Activated CD8-positive, alpha-beta T cell treated with anti-CD3 and anti-CD28 coated beads, Interleukin-2, amount 10 ng/mL, durations not matched to agents 7 days and 5 days (primary cell): ENCODE measurements at regions not wholly inside any gene's neighbourhood (a gene's known extent, or its start where the extent isn't known, plus 50 kb on each side); places are given as distances from the start of the nearest gene placed in this dataset.
"Not testable (repeated sequence)": the region's sequence is repeated elsewhere in the genome, so short reads cannot be mapped to it uniquely, and the experiment has no call there.

Experiments used
- ATAC-seq: fragments of 150-1000 bp; cut with Tn5 transposase; one replicate; pipeline ENCODE4 v1.10.0; 2021; ENCODE audit warnings: moderate library complexity
- CTCF ChIA-PET: fragments of 350-600 bp; sonication (Branson Sonifier 250); formaldehyde crosslinking; loops from one replicate; lab custom pipeline; 2021; ENCODE audit warnings: antibody characterized with exemption; lab: Charles Lee
- POLR2A ChIA-PET: fragments of 350-600 bp; sonication (Branson Sonifier 250); formaldehyde crosslinking; loops from one replicate; lab custom pipeline; 2021; ENCODE audit warnings: antibody characterized with exemption; lab: Charles Lee
- DNase-seq: peaks from one replicate; pipeline ENCODE4 v3.0.0-alpha.2; 2020
- H3K27ac Mint-ChIP-seq: one replicate; pipeline ENCODE4 v1.8.0; 2021; ENCODE audit warnings: mild to moderate bottlenecking, mixed read lengths
- H3K27me3 Mint-ChIP-seq: one replicate; pipeline ENCODE4 v1.8.0; 2021; ENCODE audit warnings: low read depth, mixed read lengths
- H3K36me3 Mint-ChIP-seq: one replicate; pipeline ENCODE4 v1.8.0; 2021; ENCODE audit warnings: low read depth, mixed read lengths
- H3K4me1 Mint-ChIP-seq: one replicate; pipeline ENCODE4 v1.8.0; 2021; ENCODE audit warnings: low read depth, mixed read lengths
- H3K4me3 Mint-ChIP-seq: one replicate; pipeline ENCODE4 v1.8.0; 2021; ENCODE audit warnings: mild to moderate bottlenecking, mixed read lengths
- H3K9me3 Mint-ChIP-seq: one replicate; pipeline ENCODE4 v1.8.0; 2022; ENCODE audit warnings: mixed read lengths; ENCODE audit not compliant: insufficient read depth

- H3K27me3 Mint-ChIP-seq, result no peaks in the 10 kb centered on the region
- peak overlapping the region; percentile 72 for H3K27ac Mint-ChIP-seq
- H3K4me1 Mint-ChIP-seq, result peaks cover 35% of the 10 kb centered on the region
- peak overlapping the region; percentile 10 for H3K4me3 Mint-ChIP-seq
- CTCF ChIA-PET, result interaction anchor here (0.8 to 6.5 kb wide), 18 partner anchors 11 to 197 kb away, joined by 3 to 88 read pairs (median 4); partner anchors contain the start of gene TNFAIP3
- ATAC-seq (no peak), DNase-seq (no peak)
- POLR2A ChIA-PET, result interaction anchor here (0.6 to 4.3 kb wide), 10 partner anchors 9 to 296 kb away, joined by 3 to 26 read pairs (median 7); partner anchors contain the start of gene TNFAIP3
- H3K9me3 Mint-ChIP-seq, result peaks cover 6% of the 10 kb centered on the region
- H3K36me3 Mint-ChIP-seq, result peaks cover 9% of the 10 kb centered on the region
Observed at GRCh38 chr6:137810554-137811120, 56.4 kb upstream of the TNFAIP3 start.

GRCh38 chr6:137811121-137811915, 55.7 kb upstream of the TNFAIP3 start:
- Mint-ChIP-seq H3K27ac (peak overlapping the region; percentile 72), H3K36me3 (peaks cover 9% of the 10 kb centered on the region), H3K27me3 (no peaks in the 10 kb centered on the region), H3K4me3 (peak overlapping the region; percentile 35), H3K9me3 (peaks cover 6% of the 10 kb centered on the region), H3K4me1 (peaks cover 42% of the 10 kb centered on the region)
- DNase-seq (peak; percentile 84), ATAC-seq (peak; percentile 95)
- ChIA-PET CTCF (interaction anchor here (0.8 to 6.5 kb wide), 21 partner anchors 12 to 196 kb away, joined by 3 to 88 read pairs (median 4); partner anchors contain the start of gene TNFAIP3), POLR2A (interaction anchor here (0.8 to 4.3 kb wide), 10 partner anchors 8 to 115 kb away, joined by 3 to 26 read pairs (median 7); partner anchors contain the start of gene TNFAIP3)

GRCh38 chr6:137811916-137812553, 55.0 kb upstream of the TNFAIP3 start:
- DNase-seq, result no peak
- peak overlapping the region; percentile 72 for H3K27ac Mint-ChIP-seq
- H3K36me3 Mint-ChIP-seq, result peaks cover 6% of the 10 kb centered on the region
- peak overlapping the region; percentile 35 for H3K4me3 Mint-ChIP-seq
- POLR2A ChIA-PET, result interaction anchor here (1.2 to 4.3 kb wide), 9 partner anchors 8 to 114 kb away, joined by 3 to 26 read pairs (median 9); partner anchors contain the start of gene TNFAIP3
- CTCF ChIA-PET, result interaction anchor here (0.8 to 6.5 kb wide), 13 partner anchors 12 to 133 kb away, joined by 3 to 88 read pairs (median 6); partner anchors contain the start of gene TNFAIP3
- H3K4me1 Mint-ChIP-seq, result peaks cover 49% of the 10 kb centered on the region
- peaks cover 5% of the 10 kb centered on the region for H3K9me3 Mint-ChIP-seq
- no peaks in the 10 kb centered on the region for H3K27me3 Mint-ChIP-seq
- no peak for ATAC-seq

DNA sequence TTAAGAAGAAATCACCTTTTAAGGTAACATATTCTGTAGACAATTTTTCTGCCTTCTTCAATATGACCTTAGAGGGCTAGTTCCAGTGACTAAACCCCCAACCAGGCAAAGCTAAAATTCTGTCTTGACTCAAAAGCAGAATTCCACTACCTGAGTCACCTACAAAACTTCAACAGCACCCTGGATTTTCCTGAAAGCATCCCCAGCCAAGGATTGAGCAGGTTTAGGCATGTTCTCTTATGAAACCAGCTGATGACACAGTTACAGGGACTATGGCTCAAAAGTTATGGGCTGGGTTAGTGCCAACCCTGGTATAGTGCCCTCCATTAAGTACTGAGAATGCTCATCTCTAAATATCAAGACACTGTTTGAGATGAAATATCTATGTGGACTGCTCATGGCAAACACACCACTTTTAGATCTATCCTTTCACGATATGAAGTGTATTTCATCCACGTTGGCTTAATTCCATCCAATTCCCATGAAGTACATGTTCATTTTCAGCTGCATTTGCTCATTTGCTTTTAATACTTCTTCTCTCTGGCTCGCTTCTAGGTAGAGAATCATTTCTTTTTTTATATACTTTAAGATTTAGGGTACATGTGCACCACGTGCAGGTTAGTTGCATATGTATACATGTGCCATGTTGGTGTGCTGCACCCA, 53.6 kb upstream of the TNFAIP3 start:
- no peak for ATAC-seq
- ChIA-PET POLR2A (no interaction called here), CTCF (interaction anchor here (1.4 to 6.5 kb wide), 5 partner anchors 10 to 105 kb away, joined by 4 to 88 read pairs (median 24); partner anchors contain the start of gene TNFAIP3)
- Mint-ChIP-seq H3K4me1 (peaks cover 54% of the 10 kb centered on the region), H3K27ac (no peak overlapping the region), H3K9me3 (no peaks in the 10 kb centered on the region), H3K36me3 (no peaks in the 10 kb centered on the region), H3K27me3 (no peaks in the 10 kb centered on the region), H3K4me3 (no peak overlapping the region)
- no peak for DNase-seq

GRCh38 chr6:137814030-137814429, 53.0 kb upstream of the TNFAIP3 start:
- H3K27me3 Mint-ChIP-seq, POLR2A ChIA-PET, H3K36me3 Mint-ChIP-seq, DNase-seq, ATAC-seq, H3K4me3 Mint-ChIP-seq, H3K27ac Mint-ChIP-seq, H3K9me3 Mint-ChIP-seq: not testable (repeated sequence)
- CTCF ChIA-PET, result interaction anchor here (4.0 to 6.5 kb wide), 3 partner anchors 14 to 105 kb away, joined by 21 to 88 read pairs (median 62); partner anchors contain the start of gene TNFAIP3
- peaks cover 56% of the 10 kb centered on the region for H3K4me1 Mint-ChIP-seq

- Mint-ChIP-seq H3K27me3 (no peaks in the 10 kb centered on the region), H3K9me3 (no peaks in the 10 kb centered on the region), H3K4me3 (peak overlapping the region; percentile 32), H3K4me1 (peaks cover 61% of the 10 kb centered on the region), H3K36me3 (no peaks in the 10 kb centered on the region), H3K27ac (peak overlapping the region; percentile 74)
- ChIA-PET POLR2A (interaction anchor here (1.0 to 2.7 kb wide), 2 partner anchors 8 to 12 kb away, joined by 3 to 9 read pairs; no protein-coding TSS in a partner anchor), CTCF (interaction anchor here (1.1 to 2.0 kb wide), 4 partner anchors 13 to 53 kb away, joined by 3 to 9 read pairs (median 6); partner anchors contain the start of gene TNFAIP3)
- ATAC-seq (no peak), DNase-seq (no peak)
Observed at GRCh38 chr6:137815692-137816091, 51.4 kb upstream of the TNFAIP3 start.

DNA sequence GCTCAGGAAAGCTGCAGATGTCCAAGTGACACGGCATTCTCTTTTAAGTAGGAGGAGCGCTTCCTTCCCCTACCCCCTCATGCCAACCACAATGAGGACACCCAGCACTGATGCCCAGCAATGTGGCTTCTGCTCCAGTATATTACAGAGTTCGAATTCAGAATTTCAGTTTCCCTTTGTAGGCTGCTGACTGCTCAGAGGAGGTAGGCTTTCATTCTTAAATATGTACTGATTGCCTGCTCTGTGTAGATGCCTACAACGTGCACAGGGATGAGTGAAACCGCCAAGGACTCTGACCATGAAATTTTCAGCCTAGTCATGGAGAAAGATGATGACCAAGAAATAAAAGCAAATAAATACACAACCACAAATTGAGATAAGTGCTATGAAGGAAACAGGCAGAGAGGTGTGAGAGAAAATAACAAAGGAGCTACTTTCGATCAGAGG, 50.9 kb upstream of the TNFAIP3 start:
- no peaks in the 10 kb centered on the region for H3K36me3 Mint-ChIP-seq
- ATAC-seq, result peak; percentile 39
- DNase-seq, result peak; percentile 42
- H3K9me3 Mint-ChIP-seq, result no peaks in the 10 kb centered on the region
- CTCF ChIA-PET, result interaction anchor here (0.7 to 2.0 kb wide), 7 partner anchors 9 to 99 kb away, joined by 3 to 9 read pairs (median 3); partner anchors contain the start of gene TNFAIP3
- POLR2A ChIA-PET, result interaction anchor here (0.7 to 2.7 kb wide), 3 partner anchors 8 to 17 kb away, joined by 3 to 9 read pairs (median 5); no protein-coding TSS in a partner anchor
- peak overlapping the region; percentile 74 for H3K27ac Mint-ChIP-seq
- no peaks in the 10 kb centered on the region for H3K27me3 Mint-ChIP-seq
- peaks cover 59% of the 10 kb centered on the region for H3K4me1 Mint-ChIP-seq
- peak overlapping the region; percentile 32 for H3K4me3 Mint-ChIP-seq

- ChIA-PET CTCF (interaction anchor here (0.7 to 2.0 kb wide), 7 partner anchors 8 to 100 kb away, joined by 3 to 9 read pairs (median 3); partner anchors contain the start of gene TNFAIP3), POLR2A (interaction anchor here (0.7 to 2.7 kb wide), 3 partner anchors 7 to 17 kb away, joined by 3 to 9 read pairs (median 5); no protein-coding TSS in a partner anchor)
- Mint-ChIP-seq H3K36me3 (no peaks in the 10 kb centered on the region), H3K27ac (peak overlapping the region; percentile 30), H3K4me1 (peaks cover 59% of the 10 kb centered on the region), H3K4me3 (no peak overlapping the region), H3K9me3 (no peaks in the 10 kb centered on the region), H3K27me3 (no peaks in the 10 kb centered on the region)
- ATAC-seq (no peak), DNase-seq (no peak)
Observed at GRCh38 chr6:137816688-137817618, 50.1 kb upstream of the TNFAIP3 start.
